ENCODE measurements at regions not wholly inside any gene's neighbourhood (a gene's known extent, or its start where the extent isn't known, plus 50 kb on each side); places are given as distances from the start of the nearest gene placed in this dataset.

DNA sequence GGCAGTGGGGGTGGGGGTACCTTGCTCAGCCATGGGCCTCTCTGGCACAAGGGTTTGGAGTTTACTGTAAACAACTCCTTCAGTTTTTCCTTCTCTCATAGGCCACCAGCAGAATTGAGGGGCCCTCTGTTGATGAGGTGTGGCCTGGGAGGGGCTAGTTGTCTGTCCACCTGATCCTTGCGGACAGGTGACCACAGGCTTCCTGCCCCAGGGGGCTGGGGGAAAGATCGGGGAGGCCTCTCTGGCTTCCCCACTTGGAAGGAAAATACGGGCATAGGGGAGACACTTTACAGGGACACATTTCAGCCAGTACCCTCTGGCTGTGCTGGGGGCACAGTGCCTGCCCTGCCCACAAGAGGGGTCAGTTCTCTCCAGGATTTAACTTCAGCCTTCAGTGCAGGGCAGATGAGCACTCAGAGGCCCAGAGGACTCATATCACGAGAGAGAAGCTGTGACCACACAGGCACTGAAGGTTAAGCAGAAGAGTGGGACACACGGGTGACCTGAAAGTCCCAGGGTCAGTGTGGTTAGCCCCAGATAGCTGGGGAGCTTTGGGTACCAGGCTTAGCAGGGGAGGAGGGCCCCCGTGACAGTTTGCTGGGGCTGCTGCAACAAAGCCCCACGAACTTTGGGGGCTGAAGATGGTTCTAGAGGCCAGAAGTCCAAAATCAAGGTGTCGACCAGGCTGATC, 245.9 kb downstream of the SEC14L1 start:
- peak overlapping the region; percentile 25 for H3K4me3 Mint-ChIP-seq

DNA sequence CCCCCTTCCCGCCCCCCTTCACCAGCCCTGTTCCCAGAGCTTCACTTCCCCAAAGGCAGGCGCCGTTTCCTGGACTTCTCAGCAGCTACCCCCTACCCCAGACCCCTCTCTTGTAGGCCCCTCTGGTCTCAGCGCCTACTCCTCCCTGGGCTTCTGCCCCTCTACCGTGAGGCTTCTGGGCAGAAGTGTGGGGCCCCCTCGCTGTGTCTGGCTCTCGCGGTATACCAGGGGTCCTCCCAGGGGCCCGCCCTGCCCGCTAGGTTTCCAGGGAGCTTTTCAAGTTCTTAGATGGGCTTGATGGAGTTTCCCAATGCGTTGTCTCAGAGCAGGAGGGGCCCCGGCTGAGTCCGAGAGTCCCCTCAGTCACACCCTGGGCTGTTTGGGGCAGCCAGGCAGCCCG, 247.1 kb downstream of the SEC14L1 start:
- Mint-ChIP-seq H3K27me3 (no peaks in the 10 kb centered on the region), H3K9me3 (no peaks in the 10 kb centered on the region), H3K27ac (peak overlapping the region; percentile 82), H3K36me3 (peaks cover 3% of the 10 kb centered on the region), H3K4me3 (peak overlapping the region; percentile 70), H3K4me1 (ENCODE audit: unreplicated experiment) (peaks cover 74% of the 10 kb centered on the region)
- TF ChIP-seq, protein P1, sequence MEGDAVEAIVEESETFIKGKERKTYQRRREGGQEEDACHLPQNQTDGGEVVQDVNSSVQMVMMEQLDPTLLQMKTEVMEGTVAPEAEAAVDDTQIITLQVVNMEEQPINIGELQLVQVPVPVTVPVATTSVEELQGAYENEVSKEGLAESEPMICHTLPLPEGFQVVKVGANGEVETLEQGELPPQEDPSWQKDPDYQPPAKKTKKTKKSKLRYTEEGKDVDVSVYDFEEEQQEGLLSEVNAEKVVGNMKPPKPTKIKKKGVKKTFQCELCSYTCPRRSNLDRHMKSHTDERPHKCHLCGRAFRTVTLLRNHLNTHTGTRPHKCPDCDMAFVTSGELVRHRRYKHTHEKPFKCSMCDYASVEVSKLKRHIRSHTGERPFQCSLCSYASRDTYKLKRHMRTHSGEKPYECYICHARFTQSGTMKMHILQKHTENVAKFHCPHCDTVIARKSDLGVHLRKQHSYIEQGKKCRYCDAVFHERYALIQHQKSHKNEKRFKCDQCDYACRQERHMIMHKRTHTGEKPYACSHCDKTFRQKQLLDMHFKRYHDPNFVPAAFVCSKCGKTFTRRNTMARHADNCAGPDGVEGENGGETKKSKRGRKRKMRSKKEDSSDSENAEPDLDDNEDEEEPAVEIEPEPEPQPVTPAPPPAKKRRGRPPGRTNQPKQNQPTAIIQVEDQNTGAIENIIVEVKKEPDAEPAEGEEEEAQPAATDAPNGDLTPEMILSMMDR (conservative IDR thresholded peaks at IDR 0.05): no peak
- DNase-seq (ENCODE audit: extremely low spot score, unreplicated experiment): no peak

More for the DNA sequence above, 245.9 kb downstream of the SEC14L1 start:
- no peaks in the 10 kb centered on the region for H3K27me3 Mint-ChIP-seq
- peak overlapping the region; percentile 69 for H3K27ac Mint-ChIP-seq
- H3K36me3 Mint-ChIP-seq: peaks cover 3% of the 10 kb centered on the region
- peaks cover 72% of the 10 kb centered on the region for H3K4me1 Mint-ChIP-seq (ENCODE audit: unreplicated experiment)
- no peak for DNase-seq (ENCODE audit: extremely low spot score, unreplicated experiment)
- H3K9me3 Mint-ChIP-seq: no peaks in the 10 kb centered on the region
- TF ChIP-seq, protein P1 (conservative IDR thresholded peaks at IDR 0.05): no peak

DNA sequence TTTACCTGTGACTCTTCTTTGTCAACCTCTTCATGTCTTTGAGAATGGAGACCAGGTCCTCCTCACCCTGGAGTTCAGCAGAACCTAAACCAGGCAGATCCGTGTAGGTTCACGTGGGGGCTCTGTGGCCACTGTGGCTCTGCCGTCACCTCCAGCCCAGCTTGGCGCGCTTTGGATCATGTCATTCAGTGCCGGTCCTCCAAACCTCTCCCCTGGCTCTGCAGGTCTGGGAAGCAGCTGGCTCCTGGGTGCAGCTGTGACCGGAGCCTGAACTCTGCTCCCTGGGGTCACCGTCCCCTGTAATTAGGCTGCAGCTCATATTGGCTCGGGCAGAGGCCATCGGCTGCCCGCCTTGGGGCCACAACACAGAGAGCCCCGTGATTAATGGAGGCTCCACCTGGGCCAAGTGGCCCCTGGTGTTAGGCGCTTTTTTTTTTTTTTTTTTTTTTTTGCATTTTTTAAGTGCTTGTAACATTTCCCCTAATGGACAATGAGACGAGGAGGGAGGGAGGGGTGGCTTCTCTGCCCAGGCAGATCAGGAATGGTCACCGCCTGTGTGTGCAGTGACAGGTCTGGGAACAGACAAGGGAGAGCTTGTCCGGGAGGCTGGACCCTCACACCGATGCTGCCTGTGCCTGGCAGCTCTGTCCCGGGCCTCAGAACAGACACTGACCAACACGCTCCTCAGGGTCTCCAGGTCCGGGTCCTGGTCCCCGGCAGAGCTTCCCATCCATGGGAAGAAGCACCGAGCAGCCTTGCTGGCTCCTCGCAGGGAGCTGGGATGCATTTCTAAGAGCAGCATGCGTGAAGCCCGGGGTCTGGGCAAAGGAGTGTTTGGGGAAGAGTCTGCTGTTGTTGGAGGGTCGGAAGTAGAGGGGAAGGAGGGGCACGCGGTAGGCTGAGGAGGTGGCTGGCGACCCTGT, 247.9 kb downstream of the SEC14L1 start:
- Mint-ChIP-seq H3K27ac (peak overlapping the region; percentile 82), H3K27me3 (no peaks in the 10 kb centered on the region), H3K4me3 (peak overlapping the region; percentile 70), H3K36me3 (peaks cover 3% of the 10 kb centered on the region), H3K9me3 (no peaks in the 10 kb centered on the region), H3K4me1 (ENCODE audit: unreplicated experiment) (peaks cover 70% of the 10 kb centered on the region)
- TF ChIP-seq, protein P1 (conservative IDR thresholded peaks at IDR 0.05): no peak
- DNase-seq (ENCODE audit: extremely low spot score, unreplicated experiment): no peak

DNA sequence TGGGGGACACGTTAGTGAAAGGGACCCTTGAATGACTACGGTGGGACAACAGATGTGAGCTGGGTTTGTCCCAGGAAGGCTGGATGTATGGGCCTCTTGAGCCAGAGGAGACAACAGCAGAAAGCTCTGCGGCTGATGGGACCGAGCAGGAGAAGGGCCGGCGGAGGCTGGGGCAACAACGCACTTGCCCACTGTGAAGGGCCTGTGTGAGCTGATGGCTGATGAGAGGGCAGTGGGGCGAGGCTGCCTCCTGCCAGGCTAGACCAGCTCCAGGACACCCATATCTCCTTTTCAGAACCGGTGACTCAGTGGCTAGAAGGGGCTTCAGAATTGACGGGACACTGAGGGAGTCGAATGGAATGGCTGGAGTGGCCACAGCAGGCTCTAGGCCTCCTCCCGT, 250.1 kb downstream of the SEC14L1 start:
- DNase-seq (ENCODE audit: extremely low spot score, unreplicated experiment): no peak
- Mint-ChIP-seq H3K9me3 (no peaks in the 10 kb centered on the region), H3K36me3 (peaks cover 3% of the 10 kb centered on the region), H3K4me1 (ENCODE audit: unreplicated experiment) (peaks cover 72% of the 10 kb centered on the region), H3K27me3 (no peaks in the 10 kb centered on the region), H3K27ac (no peak overlapping the region), H3K4me3 (no peak overlapping the region)
- TF ChIP-seq, protein P1 (conservative IDR thresholded peaks at IDR 0.05): no peak

DNA sequence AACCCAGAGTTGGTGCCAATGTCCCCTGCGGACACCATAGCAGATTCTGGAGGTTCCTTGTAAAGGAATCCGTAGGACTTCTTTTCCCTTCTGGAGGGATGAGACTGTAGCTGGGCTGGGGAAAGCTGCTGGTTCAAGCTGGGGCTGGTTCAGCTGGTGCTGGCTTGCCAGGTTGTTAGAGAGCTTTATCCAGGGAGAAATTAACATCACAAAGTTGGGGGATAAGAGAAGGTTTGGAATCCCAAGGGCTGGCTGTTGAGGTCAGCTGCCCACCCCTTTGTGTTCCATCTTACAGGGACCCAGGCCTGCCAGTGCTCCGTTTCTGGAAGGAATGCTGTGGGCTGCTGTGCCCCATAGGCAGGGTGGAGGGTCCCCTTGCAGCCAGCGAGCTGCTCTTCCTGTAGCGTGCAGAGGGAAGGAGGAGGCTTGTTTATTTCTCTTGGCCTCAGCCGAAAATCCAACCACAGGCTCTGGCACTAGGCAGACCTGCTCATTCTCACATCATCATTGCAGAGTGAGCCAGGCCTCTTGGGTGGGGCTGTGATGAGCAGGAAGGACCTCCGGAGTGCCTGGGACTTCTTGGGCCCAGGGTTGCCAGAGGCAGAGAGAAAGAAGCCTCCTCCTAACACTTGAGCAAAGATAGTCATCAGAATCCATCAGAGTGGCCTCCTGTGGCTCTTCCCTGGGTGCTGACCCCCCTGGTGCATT, 251.1 kb downstream of the SEC14L1 start:
- no peaks in the 10 kb centered on the region for H3K9me3 Mint-ChIP-seq
- H3K36me3 Mint-ChIP-seq: peaks cover 3% of the 10 kb centered on the region
- H3K4me3 Mint-ChIP-seq: peak overlapping the region; percentile 22
- TF ChIP-seq, protein P1 (conservative IDR thresholded peaks at IDR 0.05): no peak
- DNase-seq (ENCODE audit: extremely low spot score, unreplicated experiment): no peak
- H3K4me1 Mint-ChIP-seq (ENCODE audit: unreplicated experiment): peaks cover 66% of the 10 kb centered on the region
- no peaks in the 10 kb centered on the region for H3K27me3 Mint-ChIP-seq
- H3K27ac Mint-ChIP-seq: peak overlapping the region; percentile 80
